Heart left ventricle (tissue), 16 donors: ENCODE measurements at regions not wholly inside any gene's neighbourhood (a gene's known extent, or its start where the extent isn't known, plus 50 kb on each side); places are given as distances from the start of the nearest gene placed in this dataset.

ENCODE experiments used
- ATAC-seq, 4 donors: fragments of 200-7000 bp; cut with Tn5 transposase; one replicate each; pipeline ENCODE4 v1.9.1; 2020 to 2022; ENCODE audit warnings: moderate library complexity in 4 of 4, mild to moderate bottlenecking in 3 of 4, moderate number of reproducible peaks in 1 of 4
- DNase-seq, 5 donors: peaks; one replicate each; pipeline ENCODE4 v3.0.0-alpha.2; 2020
- H3K27ac ChIP-seq, 12 donors: fragments of 200-600 bp; sonication (generic) in 4 of 12; one replicate each; pipeline versions ENCODE4 v1.5.0 to v1.8.0; 2016 to 2022; ENCODE audit warnings: mild to moderate bottlenecking in 2 of 12
- H3K27me3 ChIP-seq, 9 donors: fragments of 200-600 bp; sonication (generic) in 2 of 9; one replicate each; pipeline versions ENCODE4 v1.5.1 to v1.8.0; 2016 to 2022; ENCODE audit warnings: mild to moderate bottlenecking in 3 of 9
- H3K36me3 ChIP-seq, 9 donors: fragments of 200-600 bp; sonication (generic) in 2 of 9; one replicate each; pipeline versions ENCODE4 v1.5.0 to v1.8.0; 2018 to 2022; ENCODE audit warnings: mild to moderate bottlenecking in 2 of 9
- H3K4me1 ChIP-seq, 12 donors: fragments of 200-600 bp; sonication (generic) in 4 of 12; one replicate each; pipeline versions ENCODE4 v1.5.0 to v1.8.0; 2016 to 2022; ENCODE audit warnings: mild to moderate bottlenecking in 3 of 12
- H3K4me3 ChIP-seq, 12 donors: fragments of 200-600 bp; sonication (generic) in 4 of 12; one replicate each; pipeline versions ENCODE4 v1.5.0 to v1.8.0; 2017 to 2022; ENCODE audit warnings: mild to moderate bottlenecking in 9 of 12, moderate library complexity in 4 of 12
- H3K9me3 ChIP-seq, 12 donors: fragments of 200-600 bp; sonication (generic) in 4 of 12; one replicate each; pipeline versions ENCODE4 v1.5.0 to v1.8.0; 2016 to 2022; ENCODE audit warnings: mild to moderate bottlenecking in 1 of 12
- POLR2A ChIP-seq, 2 donors: fragments of 450-650 bp; IDR thresholded peaks; one replicate each; pipeline ENCODE4 v1.6.1; 2017; ENCODE audit warnings: antibody characterized with exemption in 2 of 2, mild to moderate bottlenecking in 2 of 2, moderate library complexity in 2 of 2
- WGBS, 4 donors: extraction: QIAGEN DNeasy Blood & Tissue Kit in 2 of 4; methylation state at CpG; one replicate each; pipeline versions ENCODE4 v1.1.5 to v1.1.7; 2013 to 2018; 5-methylcytosine and 5-hydroxymethylcytosine counted together
- intact Hi-C, 10 donors: fragments of 100-400 bp; cut with DNase I; formaldehyde crosslinking; loops; one replicate each; pipeline versions ENCODE4 v1.11.1 to v1.14.2; 2022
- TF ChIP-seq, protein P1 (sequence below), 12 donors: fragments of 200-600 bp; sonication (generic) in 4 of 12; IDR thresholded peaks; one replicate each; pipeline versions ENCODE4 v1.5.0 to v1.8.0; 2018 to 2022; ENCODE audit warnings: antibody characterized with exemption in 12 of 12, mild to moderate bottlenecking in 5 of 12
- donor health status: ischemic (EF 13 %, LVEDD 7.1; RV severe dilation, severe dysfunction).
- donor health status: healthy with polysubstance abuse.
- donor health status: DM: no; HTN: yes; CAD: no.
- donor health status: DM: no; HTN: no; CAD: no.
- donor health status: ischemic (EF 25% LVEDD 6.9; RV normal size, moderate dysfunction).
- donor health status: ischemic (EF 25% LVEDD 5.7; RV mildly dilated, moderate dysfunction).
- donor health status: healthy.
- donor health status: DM: yes; HTN: yes; CAD: no.
- donor health status: ischemic (EF 35%, LVEDD 5.7; RV mildly dilated, moderate dysfunction).
- donor health status: nonischemic (EF 11% LVEDD 7.7; RV severe dilation, severe dysfunction).
- donor health status: DM: yes; HTN: yes; CAD: no.
- donor health status: PGD.
- donor health status: ischemic (EF 29% LVEDD 5.4; RV normal size, mild dysfunction).
- donor health status: nonischemic (EF 23%, LVEDD 6.1; RV moderate dilation, normal function).

DNA sequence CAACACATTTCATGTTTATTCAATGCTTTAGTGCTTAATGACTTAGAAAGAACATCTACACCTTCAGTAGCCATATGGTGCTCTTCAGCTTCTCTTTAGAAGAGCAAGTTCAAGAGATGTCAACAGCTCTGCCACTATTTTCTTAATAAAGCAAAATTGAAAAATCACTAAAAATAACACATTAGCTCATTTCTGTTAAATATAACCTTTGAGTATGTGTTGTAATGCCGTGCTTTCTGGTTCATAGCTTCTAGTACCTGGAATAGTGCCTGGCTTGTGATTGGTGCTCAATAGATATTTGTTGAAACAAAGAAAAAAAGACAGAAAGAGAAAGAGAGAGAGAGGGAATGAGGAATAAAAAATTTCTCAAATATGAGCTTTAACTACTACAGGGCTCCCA is 349.8 kb upstream of the SPRED2 start:
- Histone ChIP-seq H3K27ac (no peak overlapping the region), H3K36me3 (no peaks in the 10 kb centered on the region), H3K4me3 (no peak overlapping the region), H3K9me3 (no peaks in the 10 kb centered on the region), H3K4me1 (no peaks in the 10 kb centered on the region), H3K27me3 (no peaks in the 10 kb centered on the region)
- TF ChIP-seq, protein P1, sequence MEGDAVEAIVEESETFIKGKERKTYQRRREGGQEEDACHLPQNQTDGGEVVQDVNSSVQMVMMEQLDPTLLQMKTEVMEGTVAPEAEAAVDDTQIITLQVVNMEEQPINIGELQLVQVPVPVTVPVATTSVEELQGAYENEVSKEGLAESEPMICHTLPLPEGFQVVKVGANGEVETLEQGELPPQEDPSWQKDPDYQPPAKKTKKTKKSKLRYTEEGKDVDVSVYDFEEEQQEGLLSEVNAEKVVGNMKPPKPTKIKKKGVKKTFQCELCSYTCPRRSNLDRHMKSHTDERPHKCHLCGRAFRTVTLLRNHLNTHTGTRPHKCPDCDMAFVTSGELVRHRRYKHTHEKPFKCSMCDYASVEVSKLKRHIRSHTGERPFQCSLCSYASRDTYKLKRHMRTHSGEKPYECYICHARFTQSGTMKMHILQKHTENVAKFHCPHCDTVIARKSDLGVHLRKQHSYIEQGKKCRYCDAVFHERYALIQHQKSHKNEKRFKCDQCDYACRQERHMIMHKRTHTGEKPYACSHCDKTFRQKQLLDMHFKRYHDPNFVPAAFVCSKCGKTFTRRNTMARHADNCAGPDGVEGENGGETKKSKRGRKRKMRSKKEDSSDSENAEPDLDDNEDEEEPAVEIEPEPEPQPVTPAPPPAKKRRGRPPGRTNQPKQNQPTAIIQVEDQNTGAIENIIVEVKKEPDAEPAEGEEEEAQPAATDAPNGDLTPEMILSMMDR (IDR thresholded peaks at IDR 0.05), result no peak
- TF ChIP-seq POLR2A (IDR thresholded peaks at IDR 0.05), result no peak
- intact Hi-C loops, result no loop called here
- ATAC-seq (no peak), DNase-seq (no peak)
- WGBS, 4 donors, result 37 to 57% (median 41%) methylated on average over 1 of the region's 1 CpG

DNA sequence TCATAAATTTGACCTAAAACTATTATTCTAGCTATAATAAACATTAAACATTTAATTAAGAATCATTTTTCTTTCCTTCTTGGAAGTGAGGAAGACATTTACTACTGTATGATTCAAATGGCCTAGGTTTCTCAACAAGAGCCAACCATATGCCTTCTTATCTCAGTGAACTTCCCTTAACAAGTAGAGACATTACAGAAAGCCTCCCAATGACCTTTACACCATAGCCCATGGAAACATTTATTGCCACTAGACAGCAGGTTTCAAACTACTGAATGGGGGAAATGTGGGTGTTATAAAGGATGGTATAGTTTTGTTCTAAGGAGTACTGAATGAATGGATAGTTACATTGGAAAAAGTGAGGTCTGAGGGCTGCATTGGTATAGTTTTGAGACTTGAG is 349.4 kb upstream of the SPRED2 start:
- Histone ChIP-seq H3K27me3 (no peaks in the 10 kb centered on the region), H3K4me3 (no peak overlapping the region), H3K36me3 (no peaks in the 10 kb centered on the region), H3K9me3 (no peaks in the 10 kb centered on the region), H3K4me1 (no peaks in the 10 kb centered on the region), H3K27ac (no peak overlapping the region)
- intact Hi-C loops, result no loop called here
- ATAC-seq, result no peak
- TF ChIP-seq POLR2A (IDR thresholded peaks at IDR 0.05), result no peak
- TF ChIP-seq, protein P1 (IDR thresholded peaks at IDR 0.05), result no peak
- DNase-seq, result no peak

DNA sequence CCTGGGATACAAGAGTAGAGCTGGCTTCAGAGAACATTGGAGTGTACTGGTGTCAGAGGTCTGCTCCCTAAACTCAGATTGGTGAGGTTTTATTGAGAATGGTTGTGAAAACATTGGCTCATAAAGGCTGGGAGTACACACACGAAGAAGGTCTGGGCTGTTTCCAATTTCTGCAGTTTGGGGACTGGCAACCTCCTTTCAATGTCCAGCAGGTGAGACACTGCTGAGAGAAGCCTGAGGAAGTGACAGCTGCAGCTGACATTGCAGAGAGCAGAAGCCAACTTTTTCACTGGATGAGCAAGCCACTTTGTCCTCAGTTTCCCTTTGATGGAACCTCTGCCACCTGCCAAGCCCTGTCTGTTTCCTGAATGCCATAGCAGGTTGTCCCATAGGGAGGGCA is 346.6 kb upstream of the SPRED2 start:
- no peak for TF ChIP-seq POLR2A (IDR thresholded peaks at IDR 0.05)
- TF ChIP-seq, protein P1 (IDR thresholded peaks at IDR 0.05), result no peak
- no peak overlapping the region for H3K4me3 ChIP-seq
- H3K27ac ChIP-seq, result no peak overlapping the region
- intact Hi-C loops, result no loop called here
- H3K36me3 ChIP-seq, result no peaks in the 10 kb centered on the region
- H3K27me3 ChIP-seq, result no peaks in the 10 kb centered on the region
- no peaks in the 10 kb centered on the region for H3K9me3 ChIP-seq
- 50 to 75% (median 63%) methylated on average over 1 of the region's 1 CpG for WGBS, 4 donors
- H3K4me1 ChIP-seq, result no peaks in the 10 kb centered on the region
- DNase-seq, result no peak
- no peak for ATAC-seq

DNA sequence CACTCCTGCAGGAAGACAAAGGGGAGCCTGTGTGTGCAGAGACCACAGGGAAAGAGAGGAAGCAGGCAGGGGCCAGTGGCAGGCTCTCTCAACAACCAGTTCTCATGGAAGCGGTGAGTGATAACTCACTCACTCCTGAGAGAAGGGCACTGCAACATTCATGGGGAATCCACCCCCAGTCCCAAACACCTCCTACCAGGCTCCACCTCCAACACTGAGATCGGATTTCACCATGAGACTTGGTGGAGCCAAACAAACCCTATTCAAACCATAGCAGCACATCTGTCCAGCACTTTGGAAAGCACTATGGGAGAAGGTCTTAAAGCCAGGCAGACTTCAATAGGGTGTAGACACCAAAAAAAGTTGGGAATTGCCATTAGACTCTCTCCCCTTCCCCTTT is 345.7 kb upstream of the SPRED2 start:
- no peak for ATAC-seq
- Histone ChIP-seq H3K4me3 (no peak overlapping the region), H3K4me1 (no peaks in the 10 kb centered on the region), H3K36me3 (no peaks in the 10 kb centered on the region), H3K9me3 (no peaks in the 10 kb centered on the region), H3K27me3 (no peaks in the 10 kb centered on the region), H3K27ac (no peak overlapping the region)
- 70 to 80% (median 79%) methylated on average over 2 of the region's 2 CpGs for WGBS, 4 donors
- DNase-seq, result no peak
- intact Hi-C loops, result no loop called here
- no peak for TF ChIP-seq POLR2A (IDR thresholded peaks at IDR 0.05)
- TF ChIP-seq, protein P1 (IDR thresholded peaks at IDR 0.05), result no peak
